A172 (cell line): ENCODE measurements at regions not wholly inside any gene's neighbourhood (a gene's known extent, or its start where the extent isn't known, plus 50 kb on each side); places are given as distances from the start of the nearest gene placed in this dataset.

Experiments
- DNase-seq: peaks from one replicate; pipeline ENCODE4 v3.0.0-alpha.2; 2015; ENCODE audit warnings: low spot score

GRCh38 chr2:208545403-208546042, 138.9 kb downstream of the PTH2R start:
- no peak for DNase-seq

GRCh38 chr2:208546107-208546506, 139.5 kb downstream of the PTH2R start:
- no peak for DNase-seq

DNA sequence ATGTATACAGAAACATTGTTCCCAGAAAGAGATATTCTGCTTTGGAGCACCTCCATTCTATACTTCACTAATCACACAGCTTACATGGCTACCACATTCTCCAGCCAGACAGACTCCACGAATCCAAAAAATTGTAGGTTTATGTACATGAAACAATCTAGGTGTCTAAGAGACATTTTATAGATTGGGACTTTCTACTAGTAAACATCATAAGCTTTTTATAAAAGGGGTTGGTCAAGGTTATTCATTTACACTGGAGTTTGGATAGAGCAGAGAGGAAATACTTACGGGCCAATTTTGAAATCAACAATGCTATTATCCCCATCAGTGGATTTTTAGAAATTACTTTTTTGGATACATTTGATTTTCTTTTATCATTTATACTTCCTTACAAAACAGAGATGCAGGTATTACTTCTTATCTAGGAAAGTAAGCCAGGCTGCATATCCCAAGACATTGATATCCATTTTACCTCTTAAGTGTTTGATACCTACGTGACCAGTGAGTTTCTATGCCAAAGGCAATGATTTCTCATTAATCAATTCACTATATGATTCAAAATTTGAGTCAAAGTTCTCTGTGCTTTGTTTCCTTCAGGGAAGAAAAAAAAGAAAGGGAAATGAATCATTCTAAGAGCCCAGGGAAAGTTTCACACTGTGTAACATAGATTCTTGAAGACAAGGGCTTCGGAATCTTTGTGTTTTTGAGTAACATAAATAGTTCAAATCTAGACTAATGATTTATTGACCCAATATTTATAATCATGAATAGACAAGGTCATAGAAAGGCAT, 140.5 kb downstream of the PTH2R start:
- DNase-seq: no peak

DNA sequence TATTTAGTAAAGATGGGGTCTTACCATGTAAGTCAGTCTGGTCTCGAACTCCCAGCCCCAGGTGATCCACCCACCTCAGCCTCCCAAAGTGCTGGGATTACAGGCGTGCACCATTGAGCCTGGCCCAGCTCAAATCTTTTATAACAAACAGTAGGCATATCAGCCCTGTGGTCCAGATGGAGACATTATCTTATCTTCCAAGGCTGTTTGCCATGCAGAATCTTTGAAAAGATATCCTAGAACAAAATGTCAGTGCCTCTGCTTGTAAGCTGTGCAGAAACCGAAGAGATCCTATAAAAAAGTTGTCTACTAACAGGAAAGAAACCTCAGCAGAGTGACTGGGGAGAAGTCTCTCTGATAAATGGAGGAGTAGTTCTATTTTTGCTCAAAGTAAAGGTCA, 142.1 kb downstream of the PTH2R start:
- DNase-seq: no peak

- no peak for DNase-seq
Observed at GRCh38 chr2:208549546-208550158, 143.1 kb downstream of the PTH2R start.

- no peak for DNase-seq
Observed at GRCh38 chr2:208552943-208553342, 146.4 kb downstream of the PTH2R start.

GRCh38 chr2:208556983-208557484, 150.4 kb downstream of the PTH2R start:
- DNase-seq: no peak

GRCh38 chr2:208565690-208566416, 159.3 kb downstream of the PTH2R start:
- no peak for DNase-seq

DNA sequence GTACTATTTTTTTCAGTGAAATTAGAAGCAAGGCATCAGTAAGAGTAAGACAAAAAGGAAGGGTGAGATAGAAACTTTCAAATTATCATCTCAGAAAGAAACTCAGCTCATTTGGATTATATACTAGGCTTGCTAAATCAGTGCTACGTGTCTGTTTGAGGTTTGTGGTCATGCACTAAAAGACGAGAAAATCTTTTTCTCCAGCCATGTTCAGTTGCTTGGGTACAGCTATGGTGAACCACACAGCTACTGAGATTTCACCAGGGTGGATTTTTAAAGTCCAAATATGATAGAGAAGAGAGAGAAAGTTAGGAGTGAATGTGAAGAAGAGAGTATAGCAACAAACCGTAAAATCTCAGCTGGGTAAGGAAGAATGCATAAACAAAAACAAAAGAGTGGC, 161.6 kb downstream of the PTH2R start:
- DNase-seq: no peak

DNA sequence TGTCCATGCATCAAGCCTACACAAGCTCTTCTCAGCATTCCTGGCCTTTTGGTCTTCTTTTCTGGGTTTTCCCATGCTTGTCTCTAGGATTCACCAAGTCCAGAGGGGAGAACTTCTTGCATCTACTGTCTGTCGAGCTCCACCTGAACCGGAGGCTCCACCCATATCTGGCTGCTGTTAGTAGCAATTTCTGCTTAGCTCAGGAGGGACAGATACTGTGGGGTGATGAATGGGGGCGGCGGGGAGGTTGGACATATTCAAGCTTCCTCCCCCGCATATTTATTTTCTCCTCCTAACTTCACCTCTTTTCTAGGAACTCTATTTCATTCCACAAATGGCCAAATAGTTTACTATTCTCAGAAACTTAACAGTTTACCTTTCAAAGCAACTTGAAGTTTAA, 163.5 kb downstream of the PTH2R start:
- DNase-seq: no peak

DNA sequence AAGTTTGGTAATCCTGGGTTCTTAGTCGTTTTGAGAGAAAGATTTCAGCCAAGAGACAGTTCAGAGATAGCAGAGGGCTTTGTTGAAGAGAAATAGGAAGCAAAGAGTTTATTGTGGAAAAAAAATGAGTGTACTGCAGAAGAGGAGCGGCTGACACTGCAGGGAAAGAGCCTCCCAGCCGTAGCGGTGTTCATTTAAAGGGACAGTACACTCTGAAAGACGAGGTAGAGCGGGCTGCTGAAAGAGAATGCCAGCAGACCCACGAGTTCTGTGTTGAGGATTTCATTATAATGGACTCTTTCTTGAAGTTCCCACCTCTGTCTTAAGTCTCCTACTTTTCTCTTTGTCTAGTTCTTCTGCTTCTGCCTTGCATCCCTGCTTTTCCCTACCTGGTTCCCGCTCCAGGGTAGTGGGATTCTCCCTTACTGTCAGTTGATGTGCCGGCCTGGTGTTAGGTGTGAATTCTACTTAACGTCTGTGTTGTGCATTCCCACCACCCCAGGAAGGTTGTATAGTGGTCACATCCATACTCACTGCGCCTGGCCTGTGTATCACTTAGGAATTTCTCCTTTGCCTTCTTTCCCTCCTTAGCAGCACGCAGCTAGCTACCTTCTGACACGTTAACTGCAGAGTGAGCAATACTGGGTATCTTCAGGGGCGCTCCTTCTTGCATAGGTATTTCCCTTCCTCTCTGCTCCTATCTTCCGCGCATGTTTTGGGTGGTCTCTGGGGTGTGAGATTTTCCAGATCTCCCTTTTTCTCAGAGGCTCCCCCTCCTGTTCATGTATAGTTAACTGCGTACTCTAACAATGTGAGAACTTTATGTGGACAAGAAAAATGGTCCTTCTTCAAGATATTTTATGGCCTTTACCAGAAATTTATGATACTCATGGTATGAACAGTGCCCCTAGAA, 164.5 kb downstream of the PTH2R start:
- no peak for DNase-seq

- DNase-seq: no peak
Observed at GRCh38 chr2:208571764-208572131, 165.2 kb downstream of the PTH2R start.

DNA sequence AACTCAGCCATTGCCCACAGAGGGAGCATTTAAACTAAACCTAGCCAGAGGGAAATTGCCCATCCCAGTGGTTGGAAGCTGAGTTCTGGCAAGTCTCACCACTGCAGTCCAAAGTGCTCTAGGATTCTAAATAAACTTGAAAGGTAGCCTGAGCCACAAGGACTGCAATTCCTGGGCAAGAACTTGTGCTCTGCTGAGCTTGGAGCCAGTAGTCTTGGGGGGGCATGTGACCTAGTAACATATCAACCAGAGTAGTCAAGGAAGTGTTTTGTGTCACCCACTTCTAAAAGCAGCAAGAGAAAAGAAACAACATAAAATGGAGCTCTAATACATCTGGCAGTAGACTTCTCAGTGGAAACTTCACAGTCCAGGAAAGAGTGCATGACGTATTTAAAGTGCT, 167.0 kb downstream of the PTH2R start:
- no peak for DNase-seq

DNA sequence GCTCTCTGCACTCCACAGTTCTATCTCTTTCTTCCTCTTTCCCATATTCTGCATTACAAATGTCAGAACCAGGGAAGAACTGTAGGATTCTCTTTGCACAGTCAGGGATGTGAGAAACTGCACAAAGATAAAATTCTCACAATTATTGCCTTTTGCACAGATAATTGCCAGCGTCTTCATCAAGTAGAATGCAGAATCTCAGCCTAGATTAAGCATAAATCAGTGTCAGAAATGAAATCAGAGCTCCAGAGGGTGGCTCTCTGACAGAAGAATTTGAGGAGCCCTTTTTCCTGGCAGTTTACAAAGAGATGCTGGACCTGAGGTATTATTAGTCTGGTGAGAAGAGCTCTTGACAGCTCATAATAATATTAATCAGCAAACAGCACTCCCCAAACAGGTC, 173.1 kb downstream of the PTH2R start:
- no peak for DNase-seq

- DNase-seq: no peak
Observed at GRCh38 chr2:208584378-208584985, 177.9 kb downstream of the PTH2R start.

DNA sequence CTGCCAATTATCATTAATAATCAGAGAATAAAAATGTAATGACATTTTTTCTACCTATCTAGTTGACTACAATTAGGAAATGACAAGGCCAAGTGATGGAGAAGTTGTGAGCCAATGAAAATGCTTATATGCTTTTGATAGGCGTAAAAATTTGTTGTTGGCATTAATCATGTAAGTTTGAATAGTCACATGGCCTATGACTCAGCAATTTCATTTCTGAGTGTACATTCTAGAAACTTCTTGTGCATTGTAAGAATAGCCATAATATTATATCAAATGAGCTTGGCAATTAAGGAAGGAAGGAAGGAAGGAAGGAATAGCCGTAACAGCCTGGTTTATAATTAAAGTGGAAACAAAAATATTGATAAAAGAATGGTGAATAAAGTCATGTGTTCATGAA, 179.9 kb downstream of the PTH2R start:
- no peak for DNase-seq

- DNase-seq: no peak
Observed at GRCh38 chr2:208594642-208595385, 188.2 kb downstream of the PTH2R start.

DNA sequence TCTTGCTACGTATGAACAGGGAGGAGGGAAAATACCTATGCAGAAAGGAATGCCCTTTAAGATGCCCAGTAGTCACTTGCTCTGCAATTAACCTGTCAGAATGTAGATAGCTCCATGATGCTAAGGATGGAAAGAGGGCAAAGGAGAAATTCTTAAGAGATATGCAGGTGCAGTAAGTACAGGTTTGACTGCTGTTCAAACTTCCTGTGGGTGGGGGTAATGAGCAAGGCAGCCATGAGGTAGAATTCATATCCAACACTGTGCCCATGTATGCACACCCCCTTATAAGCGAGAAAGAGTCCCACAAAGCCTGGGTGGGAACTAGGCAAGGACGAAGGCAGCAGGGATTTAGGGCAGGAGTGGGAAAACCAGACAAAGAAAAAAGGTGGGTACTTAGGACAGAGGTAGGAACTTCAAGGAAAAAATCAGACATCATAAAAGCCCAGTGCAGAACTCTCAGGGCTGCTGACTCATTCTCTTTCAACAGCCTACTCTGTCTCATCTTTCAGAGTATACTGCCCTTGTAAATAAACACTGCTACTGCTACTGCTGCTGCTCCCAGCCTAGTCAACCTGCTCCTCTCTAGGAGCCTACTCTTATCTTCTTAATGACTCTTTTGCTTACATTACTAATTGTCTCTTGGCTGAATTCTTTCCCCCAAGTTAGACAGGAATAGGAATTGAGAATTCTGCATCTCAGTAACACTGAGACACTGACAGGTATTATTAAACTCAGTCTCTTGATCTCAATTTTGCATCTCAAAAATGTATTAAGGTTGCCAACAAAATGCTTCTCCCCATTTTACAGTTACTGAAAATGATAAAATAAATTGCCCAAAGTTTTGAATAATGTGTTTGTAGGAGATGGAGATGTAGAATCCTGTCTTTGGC, 189.0 kb downstream of the PTH2R start:
- no peak for DNase-seq

DNA sequence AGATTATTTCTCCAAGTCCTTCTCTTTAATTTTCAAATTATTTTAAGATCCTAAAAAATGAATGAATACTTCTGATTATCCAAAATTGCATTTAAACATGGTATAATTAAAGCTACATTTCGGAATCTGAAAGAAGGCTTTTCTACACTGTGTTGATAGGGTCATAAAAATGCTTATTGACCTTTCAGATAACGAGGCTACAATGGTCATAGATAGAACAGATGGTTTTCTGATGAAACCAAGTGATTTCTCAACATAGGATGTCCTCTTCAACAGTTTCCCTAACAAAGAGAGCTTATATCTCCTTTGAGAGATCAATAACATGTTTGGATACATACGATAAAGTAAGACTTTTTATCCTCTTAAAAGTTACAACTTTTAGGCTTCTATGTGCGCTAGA, 201.1 kb downstream of the PTH2R start:
- no peak for DNase-seq
